Activated CD8-positive, alpha-beta T cell treated with anti-CD3 and anti-CD28 coated beads, Interleukin-2, amount 10 ng/mL, durations not matched to agents 7 days and 5 days (primary cell): ENCODE measurements at regions not wholly inside any gene's neighbourhood (a gene's known extent, or its start where the extent isn't known, plus 50 kb on each side); places are given as distances from the start of the nearest gene placed in this dataset.
"Not testable (repeated sequence)": the region's sequence is repeated elsewhere in the genome, so short reads cannot be mapped to it uniquely, and the experiment has no call there.

ENCODE experiments used
- ATAC-seq: fragments of 150-1000 bp; cut with Tn5 transposase; one replicate; pipeline ENCODE4 v1.10.0; 2021; ENCODE audit warnings: moderate library complexity
- CTCF ChIA-PET: fragments of 350-600 bp; sonication (Branson Sonifier 250); formaldehyde crosslinking; loops from one replicate; lab custom pipeline; 2021; ENCODE audit warnings: antibody characterized with exemption; lab: Charles Lee
- POLR2A ChIA-PET: fragments of 350-600 bp; sonication (Branson Sonifier 250); formaldehyde crosslinking; loops from one replicate; lab custom pipeline; 2021; ENCODE audit warnings: antibody characterized with exemption; lab: Charles Lee
- DNase-seq: peaks from one replicate; pipeline ENCODE4 v3.0.0-alpha.2; 2020
- H3K27ac Mint-ChIP-seq: one replicate; pipeline ENCODE4 v1.8.0; 2021; ENCODE audit warnings: mild to moderate bottlenecking, mixed read lengths
- H3K27me3 Mint-ChIP-seq: one replicate; pipeline ENCODE4 v1.8.0; 2021; ENCODE audit warnings: low read depth, mixed read lengths
- H3K36me3 Mint-ChIP-seq: one replicate; pipeline ENCODE4 v1.8.0; 2021; ENCODE audit warnings: low read depth, mixed read lengths
- H3K4me1 Mint-ChIP-seq: one replicate; pipeline ENCODE4 v1.8.0; 2021; ENCODE audit warnings: low read depth, mixed read lengths
- H3K4me3 Mint-ChIP-seq: one replicate; pipeline ENCODE4 v1.8.0; 2021; ENCODE audit warnings: mild to moderate bottlenecking, mixed read lengths
- H3K9me3 Mint-ChIP-seq: one replicate; pipeline ENCODE4 v1.8.0; 2022; ENCODE audit warnings: mixed read lengths; ENCODE audit not compliant: insufficient read depth

GRCh38 chr11:13782390-13783075 is 114.1 kb downstream of the FAR1 start:
- CTCF ChIA-PET, result interaction anchor here (0.7 kb wide), 1 partner anchor 111 kb away, joined by 3 read pairs; no protein-coding TSS in a partner anchor
- Mint-ChIP-seq H3K27ac (no peak overlapping the region), H3K36me3 (no peaks in the 10 kb centered on the region), H3K27me3 (peaks cover 7% of the 10 kb centered on the region), H3K4me3 (no peak overlapping the region), H3K4me1 (no peaks in the 10 kb centered on the region), H3K9me3 (no peaks in the 10 kb centered on the region)
- ATAC-seq (no peak), DNase-seq (no peak)
- POLR2A ChIA-PET, result no interaction called here

GRCh38 chr11:13784441-13784840 is 116.0 kb downstream of the FAR1 start:
- ChIA-PET CTCF (no interaction called here), POLR2A (no interaction called here)
- Mint-ChIP-seq H3K27ac (no peak overlapping the region), H3K36me3 (no peaks in the 10 kb centered on the region), H3K4me1 (no peaks in the 10 kb centered on the region), H3K27me3 (peaks cover 4% of the 10 kb centered on the region), H3K9me3 (no peaks in the 10 kb centered on the region), H3K4me3 (no peak overlapping the region)
- no peak for DNase-seq
- ATAC-seq, result no peak

GRCh38 chr11:13784855-13785254 is 116.4 kb downstream of the FAR1 start:
- Mint-ChIP-seq H3K27me3 (peaks cover 4% of the 10 kb centered on the region), H3K4me1 (no peaks in the 10 kb centered on the region), H3K4me3 (no peak overlapping the region), H3K36me3 (no peaks in the 10 kb centered on the region), H3K9me3 (no peaks in the 10 kb centered on the region), H3K27ac (no peak overlapping the region)
- no peak for DNase-seq
- ChIA-PET CTCF (no interaction called here), POLR2A (no interaction called here)
- ATAC-seq, result no peak

GRCh38 chr11:13786688-13787087 is 118.2 kb downstream of the FAR1 start:
- CTCF ChIA-PET, result interaction anchor here (2.4 kb wide), 1 partner anchor 10 kb away, joined by 7 read pairs; no protein-coding TSS in a partner anchor
- POLR2A ChIA-PET, result no interaction called here
- peaks cover 2% of the 10 kb centered on the region for H3K27me3 Mint-ChIP-seq

GRCh38 chr11:13797616-13798015 is 129.1 kb downstream of the FAR1 start:
- H3K9me3 Mint-ChIP-seq, H3K4me1 Mint-ChIP-seq, H3K27ac Mint-ChIP-seq, ATAC-seq, CTCF ChIA-PET, H3K36me3 Mint-ChIP-seq, H3K27me3 Mint-ChIP-seq, H3K4me3 Mint-ChIP-seq, DNase-seq, POLR2A ChIA-PET: not testable (repeated sequence)

More at GRCh38 chr11:13786688-13787087, 118.2 kb downstream of the FAR1 start:
- DNase-seq (no peak), ATAC-seq (no peak)
- H3K9me3 Mint-ChIP-seq, result no peaks in the 10 kb centered on the region
- H3K4me3 Mint-ChIP-seq, result no peak overlapping the region
- no peaks in the 10 kb centered on the region for H3K4me1 Mint-ChIP-seq
- H3K36me3 Mint-ChIP-seq, result no peaks in the 10 kb centered on the region
- H3K27ac Mint-ChIP-seq, result no peak overlapping the region

- no peak for DNase-seq
- Mint-ChIP-seq H3K4me3 (no peak overlapping the region), H3K27ac (no peak overlapping the region), H3K4me1 (no peaks in the 10 kb centered on the region), H3K36me3 (peaks cover 2% of the 10 kb centered on the region), H3K9me3 (peaks cover 5% of the 10 kb centered on the region), H3K27me3 (peaks cover 2% of the 10 kb centered on the region)
- ATAC-seq, result no peak
- ChIA-PET POLR2A (no interaction called here), CTCF (no interaction called here)
Observed at GRCh38 chr11:13800901-13801300, 132.4 kb downstream of the FAR1 start.

- ATAC-seq (no peak), DNase-seq (no peak)
- Mint-ChIP-seq H3K27ac (no peak overlapping the region), H3K4me1 (no peaks in the 10 kb centered on the region), H3K4me3 (no peak overlapping the region), H3K27me3 (peaks cover 9% of the 10 kb centered on the region), H3K9me3 (no peaks in the 10 kb centered on the region), H3K36me3 (no peaks in the 10 kb centered on the region)
- ChIA-PET CTCF (no interaction called here), POLR2A (no interaction called here)
Observed at GRCh38 chr11:13818325-13818724, 144.2 kb upstream of the SPON1 start.

GRCh38 chr11:13826505-13827278 is 135.8 kb upstream of the SPON1 start:
- no peak for ATAC-seq
- Mint-ChIP-seq H3K9me3 (peaks cover 6% of the 10 kb centered on the region), H3K27ac (no peak overlapping the region), H3K36me3 (no peaks in the 10 kb centered on the region), H3K4me3 (no peak overlapping the region), H3K4me1 (peaks cover under 1% of the 10 kb centered on the region), H3K27me3 (peaks cover 6% of the 10 kb centered on the region)
- no peak for DNase-seq
- CTCF ChIA-PET, result no interaction called here
- POLR2A ChIA-PET, result no interaction called here

- no peak for ATAC-seq
Observed at GRCh38 chr11:13831696-13832095, 130.8 kb upstream of the SPON1 start.

GRCh38 chr11:13834463-13834862 is 128.1 kb upstream of the SPON1 start:
- ChIA-PET POLR2A (no interaction called here), CTCF (interaction anchor here (0.8 to 1.7 kb wide), 3 partner anchors 10 to 39 kb away, joined by 3 to 4 read pairs (median 3); no protein-coding TSS in a partner anchor)
- Mint-ChIP-seq H3K4me3 (no peak overlapping the region), H3K4me1 (peaks cover 9% of the 10 kb centered on the region), H3K27ac (no peak overlapping the region), H3K36me3 (no peaks in the 10 kb centered on the region), H3K27me3 (no peaks in the 10 kb centered on the region), H3K9me3 (peaks cover 6% of the 10 kb centered on the region)
- ATAC-seq, result no peak
- no peak for DNase-seq

More at GRCh38 chr11:13831696-13832095, 130.8 kb upstream of the SPON1 start:
- DNase-seq, result no peak
- Mint-ChIP-seq H3K36me3 (no peaks in the 10 kb centered on the region), H3K9me3 (peaks cover 6% of the 10 kb centered on the region), H3K27ac (no peak overlapping the region), H3K4me3 (no peak overlapping the region), H3K27me3 (no peaks in the 10 kb centered on the region), H3K4me1 (peaks cover 6% of the 10 kb centered on the region)
- ChIA-PET CTCF (no interaction called here), POLR2A (no interaction called here)

GRCh38 chr11:13836666-13837065 is 125.9 kb upstream of the SPON1 start:
- no peaks in the 10 kb centered on the region for H3K27me3 Mint-ChIP-seq
- H3K4me3 Mint-ChIP-seq, result no peak overlapping the region
- ChIA-PET CTCF (no interaction called here), POLR2A (no interaction called here)
- no peak overlapping the region for H3K27ac Mint-ChIP-seq
- no peaks in the 10 kb centered on the region for H3K36me3 Mint-ChIP-seq
- H3K9me3 Mint-ChIP-seq, result no peaks in the 10 kb centered on the region
- H3K4me1 Mint-ChIP-seq, result peaks cover 9% of the 10 kb centered on the region
- ATAC-seq, result no peak
- DNase-seq, result no peak

- Mint-ChIP-seq H3K36me3 (no peaks in the 10 kb centered on the region), H3K9me3 (no peaks in the 10 kb centered on the region), H3K4me3 (no peak overlapping the region), H3K27me3 (no peaks in the 10 kb centered on the region), H3K27ac (no peak overlapping the region), H3K4me1 (peaks cover 7% of the 10 kb centered on the region)
- DNase-seq, result no peak
- ATAC-seq, result no peak
- CTCF ChIA-PET, result no interaction called here
- POLR2A ChIA-PET, result no interaction called here
Observed at GRCh38 chr11:13837286-13837685, 125.2 kb upstream of the SPON1 start.
